GM19099 (cell line): ENCODE measurements at regions not wholly inside any gene's neighbourhood (a gene's known extent, or its start where the extent isn't known, plus 50 kb on each side); places are given as distances from the start of the nearest gene placed in this dataset.

Source experiments
- POLR2A ChIP-seq: IDR thresholded peaks from 3 replicates; pipeline ENCODE4 v1.6.1; 2011; ENCODE audit warnings: low read depth; ENCODE audit not compliant: insufficient read length; ENCODE audit errors: extremely low read depth

- no peak for TF ChIP-seq POLR2A
Measured at GRCh38 chr13:46983881-46984280, 87.0 kb upstream of the HTR2A start.

- TF ChIP-seq POLR2A: no peak
Measured at GRCh38 chr13:46982856-46983582, 86.2 kb upstream of the HTR2A start.

GRCh38 chr13:46975173-46975572 is 78.3 kb upstream of the HTR2A start:
- no peak for TF ChIP-seq POLR2A

GRCh38 chr13:46968450-46968849 is 71.6 kb upstream of the HTR2A start:
- TF ChIP-seq POLR2A: no peak

GRCh38 chr13:46964789-46965527 is 68.1 kb upstream of the HTR2A start:
- TF ChIP-seq POLR2A: no peak

- TF ChIP-seq POLR2A: no peak
Measured at GRCh38 chr13:46963904-46964303, 67.1 kb upstream of the HTR2A start.

GRCh38 chr13:46962281-46962941 is 65.6 kb upstream of the HTR2A start:
- TF ChIP-seq POLR2A: no peak

GRCh38 chr13:46961719-46962118 is 64.9 kb upstream of the HTR2A start:
- TF ChIP-seq POLR2A: no peak

GRCh38 chr13:46953941-46954340 is 57.1 kb upstream of the HTR2A start:
- no peak for TF ChIP-seq POLR2A

- TF ChIP-seq POLR2A: no peak
Measured at GRCh38 chr13:46953331-46953730, 56.5 kb upstream of the HTR2A start.

- no peak for TF ChIP-seq POLR2A
Measured at GRCh38 chr13:46951516-46951915, 54.7 kb upstream of the HTR2A start.

GRCh38 chr13:46949211-46949610 is 52.4 kb upstream of the HTR2A start:
- TF ChIP-seq POLR2A: no peak

- no peak for TF ChIP-seq POLR2A
Measured at GRCh38 chr13:46948338-46948737, 51.5 kb upstream of the HTR2A start.

- TF ChIP-seq POLR2A: no peak
Measured at GRCh38 chr13:46947425-46948191, 50.8 kb upstream of the HTR2A start.
